Testis (tissue), 2 donors: ENCODE measurements at regions not wholly inside any gene's neighbourhood (a gene's known extent, or its start where the extent isn't known, plus 50 kb on each side); places are given as distances from the start of the nearest gene placed in this dataset.

ENCODE experiments used
- DNase-seq: peaks from one replicate; pipeline ENCODE4 v3.0.0-alpha.2; 2019
- H3K27ac ChIP-seq, 2 donors: fragments of 200-600 bp; sonication (generic); one replicate each; pipeline ENCODE4 v1.5.1; 2019
- H3K27me3 ChIP-seq: fragments of 200-600 bp; sonication (generic); one replicate; pipeline ENCODE4 v1.5.1; 2019
- H3K36me3 ChIP-seq: fragments of 200-600 bp; sonication (generic); one replicate; pipeline ENCODE4 v1.5.1; 2017; ENCODE audit warnings: low read depth; ENCODE audit errors: missing control alignments
- H3K4me1 ChIP-seq: fragments of 200-600 bp; sonication (generic); one replicate; pipeline ENCODE4 v1.5.1; 2019
- H3K4me3 ChIP-seq, 2 donors: fragments of 200-600 bp; sonication (generic); one replicate each; pipeline ENCODE4 v1.5.1; 2017 to 2019
- H3K9me3 ChIP-seq: fragments of 200-600 bp; sonication (generic); one replicate; pipeline ENCODE4 v1.5.1; 2017
- POLR2A ChIP-seq: fragments of 450-650 bp; IDR thresholded peaks from one replicate; pipeline ENCODE4 v1.6.1; 2017; ENCODE audit warnings: antibody characterized with exemption, mild to moderate bottlenecking, moderate library complexity
- WGBS, 2 donors: methylation state at CpG; one replicate each; pipeline ENCODE4 v1.1.5; 2018; 5-methylcytosine and 5-hydroxymethylcytosine counted together
- intact Hi-C: fragments of 100-400 bp; cut with DNase I; formaldehyde crosslinking; loops from one replicate; pipeline ENCODE4 v1.15.1; 2023; ENCODE audit warnings: low total_unique reads
- TF ChIP-seq, protein P1 (sequence below), 3 experiments: fragments of 450-650 bp in 2 of 3; fragments of 200-600 bp in 1 of 3; sonication (generic) in 1 of 3; IDR thresholded peaks; one replicate each; pipeline ENCODE4 v1.5.1; 2016 to 2019; ENCODE audit warnings: antibody characterized with exemption in 3 of 3, mild to moderate bottlenecking in 2 of 3, moderate library complexity in 1 of 3

DNA sequence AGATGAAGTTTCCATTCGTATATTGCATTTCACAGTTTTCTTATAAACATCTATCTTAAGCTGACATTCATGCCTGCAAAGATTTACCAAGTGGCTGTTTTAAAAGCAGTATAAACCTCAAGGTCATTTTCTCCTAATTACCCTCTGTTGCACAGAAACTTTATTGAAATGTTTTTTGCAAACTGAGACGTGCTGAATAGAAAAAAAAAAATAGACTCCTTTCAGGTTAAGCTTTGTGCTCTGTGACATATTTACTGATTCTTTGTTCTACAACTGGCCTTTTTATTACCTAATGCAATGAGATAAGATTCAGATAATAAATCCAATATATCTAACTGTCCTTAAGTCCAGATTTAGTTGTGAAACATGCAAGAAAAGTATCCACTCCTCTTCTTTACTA is 938.7 kb downstream of the DSC3 start:
- 37 to 43% methylated on average over 2 of the region's 2 CpGs for WGBS, 2 donors
- DNase-seq, result no peak
- Histone ChIP-seq H3K9me3 (no peaks in the 10 kb centered on the region), H3K4me3 (no peak overlapping the region), H3K4me1 (no peaks in the 10 kb centered on the region), H3K27ac (no peak overlapping the region), H3K36me3 (no peaks in the 10 kb centered on the region), H3K27me3 (no peaks in the 10 kb centered on the region)
- TF ChIP-seq POLR2A, result no peak
- TF ChIP-seq, protein P1, sequence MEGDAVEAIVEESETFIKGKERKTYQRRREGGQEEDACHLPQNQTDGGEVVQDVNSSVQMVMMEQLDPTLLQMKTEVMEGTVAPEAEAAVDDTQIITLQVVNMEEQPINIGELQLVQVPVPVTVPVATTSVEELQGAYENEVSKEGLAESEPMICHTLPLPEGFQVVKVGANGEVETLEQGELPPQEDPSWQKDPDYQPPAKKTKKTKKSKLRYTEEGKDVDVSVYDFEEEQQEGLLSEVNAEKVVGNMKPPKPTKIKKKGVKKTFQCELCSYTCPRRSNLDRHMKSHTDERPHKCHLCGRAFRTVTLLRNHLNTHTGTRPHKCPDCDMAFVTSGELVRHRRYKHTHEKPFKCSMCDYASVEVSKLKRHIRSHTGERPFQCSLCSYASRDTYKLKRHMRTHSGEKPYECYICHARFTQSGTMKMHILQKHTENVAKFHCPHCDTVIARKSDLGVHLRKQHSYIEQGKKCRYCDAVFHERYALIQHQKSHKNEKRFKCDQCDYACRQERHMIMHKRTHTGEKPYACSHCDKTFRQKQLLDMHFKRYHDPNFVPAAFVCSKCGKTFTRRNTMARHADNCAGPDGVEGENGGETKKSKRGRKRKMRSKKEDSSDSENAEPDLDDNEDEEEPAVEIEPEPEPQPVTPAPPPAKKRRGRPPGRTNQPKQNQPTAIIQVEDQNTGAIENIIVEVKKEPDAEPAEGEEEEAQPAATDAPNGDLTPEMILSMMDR (IDR thresholded peaks at IDR 0.05), result no peak
- intact Hi-C loops, result no loop called here

DNA sequence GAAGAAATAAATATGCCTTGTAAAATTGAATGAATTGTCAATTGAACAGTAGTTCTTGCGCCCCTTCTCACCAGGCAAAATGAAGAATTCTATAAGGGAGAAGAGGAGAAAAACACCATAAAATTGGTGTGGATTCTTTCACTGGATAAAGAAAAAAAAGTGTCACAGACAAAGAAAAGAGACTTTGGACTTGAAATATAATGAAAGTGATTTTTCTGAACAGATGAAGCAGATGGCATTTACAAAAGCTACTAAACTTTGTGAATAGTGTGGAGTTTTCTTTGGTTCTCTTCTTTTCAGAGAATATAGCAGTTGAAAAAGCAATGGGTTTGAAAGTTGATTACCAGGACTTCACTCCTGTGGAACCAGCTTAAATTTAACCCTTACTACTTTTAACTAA is 945.7 kb downstream of the DSC3 start:
- 85 to 100% methylated on average over 1 of the region's 1 CpG for WGBS, 2 donors
- Histone ChIP-seq H3K4me1 (no peaks in the 10 kb centered on the region), H3K36me3 (no peaks in the 10 kb centered on the region), H3K4me3 (no peak overlapping the region), H3K27ac (no peak overlapping the region), H3K27me3 (no peaks in the 10 kb centered on the region), H3K9me3 (no peaks in the 10 kb centered on the region)
- intact Hi-C loops, result no loop called here
- no peak for TF ChIP-seq POLR2A
- TF ChIP-seq, protein P1 (IDR thresholded peaks at IDR 0.05), result no peak
- no peak for DNase-seq

DNA sequence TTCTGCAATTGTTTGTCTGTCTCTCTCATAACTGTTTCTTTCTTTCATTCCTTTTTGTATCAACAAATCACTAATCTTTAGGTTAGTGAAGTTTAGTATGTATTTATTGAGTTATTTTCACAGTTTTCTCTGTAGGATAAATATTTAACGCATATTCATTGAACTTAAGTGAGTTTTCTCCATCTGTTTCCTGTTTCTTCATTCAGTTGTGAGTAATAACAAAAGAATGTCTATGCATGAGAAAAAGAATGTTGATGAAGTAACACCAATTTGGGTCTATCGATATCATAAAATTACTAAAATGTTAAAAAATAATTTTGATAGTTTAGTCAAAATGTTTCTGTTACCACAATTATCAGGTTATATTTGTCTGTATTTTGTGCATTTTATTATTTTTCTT is 948.0 kb downstream of the DSC3 start:
- no peaks in the 10 kb centered on the region for H3K27me3 ChIP-seq
- no peak overlapping the region for H3K4me3 ChIP-seq
- WGBS, 2 donors, result 74 to 79% methylated on average over 2 of the region's 2 CpGs
- no peak for DNase-seq
- TF ChIP-seq, protein P1 (IDR thresholded peaks at IDR 0.05), result no peak
- TF ChIP-seq POLR2A, result no peak
- intact Hi-C loops, result no loop called here
- H3K9me3 ChIP-seq, result no peaks in the 10 kb centered on the region
- H3K36me3 ChIP-seq, result no peaks in the 10 kb centered on the region
- no peaks in the 10 kb centered on the region for H3K4me1 ChIP-seq
- no peak overlapping the region for H3K27ac ChIP-seq

DNA sequence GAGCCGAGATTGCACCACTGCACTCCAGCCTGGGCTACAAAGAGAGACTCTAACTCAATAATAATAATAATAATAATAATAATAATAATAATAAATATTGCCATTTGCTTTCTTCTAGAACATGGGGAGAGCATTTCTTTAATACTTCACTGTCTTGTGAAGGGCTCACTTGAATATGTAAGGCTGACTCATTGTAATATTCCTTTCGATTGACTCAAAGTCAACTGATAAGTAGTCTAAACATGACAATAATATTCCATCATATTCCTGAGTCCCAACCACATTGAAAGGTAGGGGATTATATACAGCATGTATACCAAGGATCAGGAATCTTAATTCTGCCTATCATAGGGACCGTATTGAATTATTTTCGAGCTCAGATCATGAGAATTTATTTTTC is 949.2 kb downstream of the DSC3 start:
- WGBS, 2 donors, result 76 to 89% methylated on average over 4 of the region's 4 CpGs

More for the DNA sequence above, 949.2 kb downstream of the DSC3 start:
- intact Hi-C loops, result no loop called here
- Histone ChIP-seq H3K4me3 (no peak overlapping the region), H3K4me1 (no peaks in the 10 kb centered on the region), H3K27ac (no peak overlapping the region), H3K27me3 (no peaks in the 10 kb centered on the region), H3K9me3 (no peaks in the 10 kb centered on the region), H3K36me3 (no peaks in the 10 kb centered on the region)
- no peak for DNase-seq
- TF ChIP-seq, protein P1 (IDR thresholded peaks at IDR 0.05), result no peak
- TF ChIP-seq POLR2A, result no peak
